ENCODE measurements at regions not wholly inside any gene's neighbourhood (a gene's known extent, or its start where the extent isn't known, plus 50 kb on each side); places are given as distances from the start of the nearest gene placed in this dataset.

DNA sequence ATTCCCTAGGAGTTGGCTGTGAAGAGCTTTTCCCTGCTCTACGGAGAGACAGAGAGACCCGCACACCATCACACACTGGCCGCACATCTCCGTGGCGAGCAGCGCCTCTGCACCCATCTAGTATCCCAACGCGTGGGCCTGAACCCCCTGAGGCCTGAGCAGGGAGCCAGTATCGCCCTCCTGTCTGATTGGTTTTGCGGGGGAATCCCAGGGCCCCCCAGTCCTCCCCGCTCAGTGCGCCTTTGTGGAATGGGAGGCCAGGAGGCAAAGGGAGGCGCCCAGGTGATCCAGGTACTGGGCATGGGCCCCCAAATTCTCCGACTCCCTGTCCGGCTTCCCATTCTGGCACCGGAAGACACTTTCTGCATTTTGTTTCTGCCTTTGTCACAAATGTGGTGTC lies 344.3 kb downstream of the GLRX3 start:
- Histone ChIP-seq H3K14ac (ENCODE audit: insufficient read depth, low read length) (no peak overlapping the region), H3K4me1 (ENCODE audit: insufficient read depth, low read length) (no peaks in the 10 kb centered on the region), H2AFZ (ENCODE audit: low read length) (no peak overlapping the region), H2BK12ac (ENCODE audit: insufficient read length, low read depth, low read length) (no peak overlapping the region), H4K5ac (ENCODE audit: insufficient read length, low read depth, low read length) (no peak overlapping the region), H3K18ac (ENCODE audit: insufficient read length, low read depth, low read length) (no peak overlapping the region), H3K56ac (ENCODE audit: insufficient read length, low read depth, low read length) (no peak overlapping the region), H2AK5ac (ENCODE audit: insufficient read length, low read length) (no peak overlapping the region), H3K9me3 (ENCODE audit: control insufficient read depth, low read depth, low read length) (no peaks in the 10 kb centered on the region), H3K23me2 (ENCODE audit: insufficient read length, low read depth, low read length, poor library complexity, severe bottlenecking) (no peaks in the 10 kb centered on the region), H3K4ac (ENCODE audit: low read depth, low read length) (no peak overlapping the region), H4K91ac (ENCODE audit: insufficient read length, low read depth, low read length) (no peak overlapping the region), H4K20me1 (ENCODE audit: control insufficient read depth, insufficient read depth, insufficient read length) (no peaks in the 10 kb centered on the region), H3K79me2 (ENCODE audit: insufficient read depth, low read length) (no peaks in the 10 kb centered on the region), H3K27me3 (ENCODE audit: insufficient read depth, low read length) (no peaks in the 10 kb centered on the region), H3K27ac (ENCODE audit: insufficient read length, low read depth, low read length) (no peak overlapping the region), H3K23ac (ENCODE audit: insufficient read length, low read depth, low read length) (no peak overlapping the region), H2BK120ac (ENCODE audit: low read depth, low read length, poor library complexity, severe bottlenecking) (no peak overlapping the region), H4K8ac (replicated peaks; ENCODE audit: insufficient read length, low read depth, low read length) (no peak overlapping the region), H3T11ph (ENCODE audit: low read length) (no peak overlapping the region), H2BK15ac (ENCODE audit: low read depth, low read length) (no peak overlapping the region), H2BK5ac (ENCODE audit: insufficient read length, low read length) (no peak overlapping the region), H3K79me1 (ENCODE audit: insufficient read depth, low read depth, low read length, poor library complexity, severe bottlenecking) (no peaks in the 10 kb centered on the region), H3K9ac (ENCODE audit: extremely low read depth, insufficient read length, low read length) (no peak overlapping the region), H3K4me2 (ENCODE audit: insufficient read depth, insufficient read length, low read length) (no peak overlapping the region), H2BK20ac (ENCODE audit: low read depth, low read length, poor library complexity, severe bottlenecking) (no peak overlapping the region)
- TF ChIP-seq, protein P1, sequence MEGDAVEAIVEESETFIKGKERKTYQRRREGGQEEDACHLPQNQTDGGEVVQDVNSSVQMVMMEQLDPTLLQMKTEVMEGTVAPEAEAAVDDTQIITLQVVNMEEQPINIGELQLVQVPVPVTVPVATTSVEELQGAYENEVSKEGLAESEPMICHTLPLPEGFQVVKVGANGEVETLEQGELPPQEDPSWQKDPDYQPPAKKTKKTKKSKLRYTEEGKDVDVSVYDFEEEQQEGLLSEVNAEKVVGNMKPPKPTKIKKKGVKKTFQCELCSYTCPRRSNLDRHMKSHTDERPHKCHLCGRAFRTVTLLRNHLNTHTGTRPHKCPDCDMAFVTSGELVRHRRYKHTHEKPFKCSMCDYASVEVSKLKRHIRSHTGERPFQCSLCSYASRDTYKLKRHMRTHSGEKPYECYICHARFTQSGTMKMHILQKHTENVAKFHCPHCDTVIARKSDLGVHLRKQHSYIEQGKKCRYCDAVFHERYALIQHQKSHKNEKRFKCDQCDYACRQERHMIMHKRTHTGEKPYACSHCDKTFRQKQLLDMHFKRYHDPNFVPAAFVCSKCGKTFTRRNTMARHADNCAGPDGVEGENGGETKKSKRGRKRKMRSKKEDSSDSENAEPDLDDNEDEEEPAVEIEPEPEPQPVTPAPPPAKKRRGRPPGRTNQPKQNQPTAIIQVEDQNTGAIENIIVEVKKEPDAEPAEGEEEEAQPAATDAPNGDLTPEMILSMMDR (conservative IDR thresholded peaks at IDR 0.05) = no peak
- Mint-ChIP-seq H3K4me1 (peaks cover 12 to 26% of the 10 kb centered on the region in 2 experiments), H3K27me3 (ENCODE audit: low read depth) (peaks cover 3% of the 10 kb centered on the region; the same call in 1 of the 2 replicates), H3K27ac (no peak overlapping the region; a peak in 1 of 7 replicates), H3K4me3 (no peak overlapping the region), H3K9me3 (no peaks in the 10 kb centered on the region; a peak in 1 of 5 replicates), H3K36me3 (ENCODE audit: insufficient read depth in 1 of 3, low read depth in 3 of 3) (no peaks in the 10 kb centered on the region)
- no peak for DNase-seq
- WGBS (ENCODE audit: extremely low coverage, insufficient read length, low lambda C conversion rate) = no CpG with 5 or more reads among the region's 16 CpGs

All from H9 (cell line).